HL-60 (cell line): ENCODE measurements at regions not wholly inside any gene's neighbourhood (a gene's known extent, or its start where the extent isn't known, plus 50 kb on each side); places are given as distances from the start of the nearest gene placed in this dataset.

ENCODE experiments used
- GABPA ChIP-seq: IDR thresholded peaks from 2 replicates; pipeline ENCODE4 v1.6.1; 2012; ENCODE audit warnings: low read depth
- POLR2AphosphoS5 ChIP-seq: IDR thresholded peaks from 2 replicates; pipeline ENCODE4 v1.6.1; 2012; ENCODE audit warnings: low read depth
- TF ChIP-seq, protein P1 (sequence below): IDR thresholded peaks from one replicate; pipeline ENCODE4 v1.5.1; 2011; ENCODE audit warnings: low read length, control low read depth, inconsistent platforms; ENCODE audit not compliant: insufficient read depth
- TF ChIP-seq, protein P2 (sequence below): IDR thresholded peaks from 2 replicates; pipeline ENCODE4 v1.6.1; 2012; ENCODE audit warnings: low read depth; ENCODE audit not compliant: insufficient replicate concordance

DNA sequence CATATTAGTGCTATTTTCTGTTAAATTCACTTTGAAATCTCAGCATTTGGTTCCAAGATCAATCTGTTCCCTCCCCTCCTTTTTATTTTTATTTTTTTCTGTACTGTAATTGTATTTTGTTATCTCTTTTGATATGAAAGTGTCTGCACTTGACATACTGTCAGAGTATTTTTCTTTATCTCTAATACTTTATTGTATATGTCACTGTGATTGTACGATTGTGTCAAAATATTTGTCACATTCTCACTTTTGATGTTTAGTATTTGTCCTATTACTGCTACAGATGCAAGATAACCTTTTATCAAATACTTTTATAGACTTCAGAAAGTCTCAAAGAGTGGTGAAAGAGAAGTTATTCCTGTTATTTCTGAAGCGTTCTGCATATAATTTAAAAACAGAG is 323.5 kb downstream of the JRKL start:
- TF ChIP-seq, protein P1, sequence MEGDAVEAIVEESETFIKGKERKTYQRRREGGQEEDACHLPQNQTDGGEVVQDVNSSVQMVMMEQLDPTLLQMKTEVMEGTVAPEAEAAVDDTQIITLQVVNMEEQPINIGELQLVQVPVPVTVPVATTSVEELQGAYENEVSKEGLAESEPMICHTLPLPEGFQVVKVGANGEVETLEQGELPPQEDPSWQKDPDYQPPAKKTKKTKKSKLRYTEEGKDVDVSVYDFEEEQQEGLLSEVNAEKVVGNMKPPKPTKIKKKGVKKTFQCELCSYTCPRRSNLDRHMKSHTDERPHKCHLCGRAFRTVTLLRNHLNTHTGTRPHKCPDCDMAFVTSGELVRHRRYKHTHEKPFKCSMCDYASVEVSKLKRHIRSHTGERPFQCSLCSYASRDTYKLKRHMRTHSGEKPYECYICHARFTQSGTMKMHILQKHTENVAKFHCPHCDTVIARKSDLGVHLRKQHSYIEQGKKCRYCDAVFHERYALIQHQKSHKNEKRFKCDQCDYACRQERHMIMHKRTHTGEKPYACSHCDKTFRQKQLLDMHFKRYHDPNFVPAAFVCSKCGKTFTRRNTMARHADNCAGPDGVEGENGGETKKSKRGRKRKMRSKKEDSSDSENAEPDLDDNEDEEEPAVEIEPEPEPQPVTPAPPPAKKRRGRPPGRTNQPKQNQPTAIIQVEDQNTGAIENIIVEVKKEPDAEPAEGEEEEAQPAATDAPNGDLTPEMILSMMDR: no peak
- no peak for TF ChIP-seq POLR2AphosphoS5
- TF ChIP-seq GABPA: no peak
- TF ChIP-seq, protein P2, sequence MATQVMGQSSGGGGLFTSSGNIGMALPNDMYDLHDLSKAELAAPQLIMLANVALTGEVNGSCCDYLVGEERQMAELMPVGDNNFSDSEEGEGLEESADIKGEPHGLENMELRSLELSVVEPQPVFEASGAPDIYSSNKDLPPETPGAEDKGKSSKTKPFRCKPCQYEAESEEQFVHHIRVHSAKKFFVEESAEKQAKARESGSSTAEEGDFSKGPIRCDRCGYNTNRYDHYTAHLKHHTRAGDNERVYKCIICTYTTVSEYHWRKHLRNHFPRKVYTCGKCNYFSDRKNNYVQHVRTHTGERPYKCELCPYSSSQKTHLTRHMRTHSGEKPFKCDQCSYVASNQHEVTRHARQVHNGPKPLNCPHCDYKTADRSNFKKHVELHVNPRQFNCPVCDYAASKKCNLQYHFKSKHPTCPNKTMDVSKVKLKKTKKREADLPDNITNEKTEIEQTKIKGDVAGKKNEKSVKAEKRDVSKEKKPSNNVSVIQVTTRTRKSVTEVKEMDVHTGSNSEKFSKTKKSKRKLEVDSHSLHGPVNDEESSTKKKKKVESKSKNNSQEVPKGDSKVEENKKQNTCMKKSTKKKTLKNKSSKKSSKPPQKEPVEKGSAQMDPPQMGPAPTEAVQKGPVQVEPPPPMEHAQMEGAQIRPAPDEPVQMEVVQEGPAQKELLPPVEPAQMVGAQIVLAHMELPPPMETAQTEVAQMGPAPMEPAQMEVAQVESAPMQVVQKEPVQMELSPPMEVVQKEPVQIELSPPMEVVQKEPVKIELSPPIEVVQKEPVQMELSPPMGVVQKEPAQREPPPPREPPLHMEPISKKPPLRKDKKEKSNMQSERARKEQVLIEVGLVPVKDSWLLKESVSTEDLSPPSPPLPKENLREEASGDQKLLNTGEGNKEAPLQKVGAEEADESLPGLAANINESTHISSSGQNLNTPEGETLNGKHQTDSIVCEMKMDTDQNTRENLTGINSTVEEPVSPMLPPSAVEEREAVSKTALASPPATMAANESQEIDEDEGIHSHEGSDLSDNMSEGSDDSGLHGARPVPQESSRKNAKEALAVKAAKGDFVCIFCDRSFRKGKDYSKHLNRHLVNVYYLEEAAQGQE: no peak
